ENCODE measurements at regions not wholly inside any gene's neighbourhood (a gene's known extent, or its start where the extent isn't known, plus 50 kb on each side); places are given as distances from the start of the nearest gene placed in this dataset.

DNA sequence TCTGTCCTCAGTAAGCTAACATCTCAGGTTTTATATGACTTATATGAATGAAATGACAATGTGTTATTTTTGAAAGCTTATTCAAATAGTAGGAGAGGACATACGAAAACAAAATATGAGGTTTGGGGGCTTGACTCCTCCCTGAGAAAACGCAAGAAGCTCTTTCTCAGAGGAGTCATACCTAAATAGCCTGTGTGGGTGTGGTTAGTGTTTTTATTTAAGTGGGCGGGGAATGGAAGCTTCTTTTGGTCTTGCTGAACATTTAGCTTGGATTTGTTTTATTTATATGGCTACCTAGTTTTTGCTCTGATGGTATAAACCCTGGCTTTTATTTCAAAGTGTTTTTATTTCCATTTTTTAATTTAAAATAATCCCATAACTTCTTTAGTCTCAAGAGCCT is 72.1 kb upstream of the DSG1 start (continued):
- TF ChIP-seq CSRNP3 (CRISPR knock-in tag; IDR thresholded peaks at IDR 0.05) = no peak

- TF ChIP-seq TCF4 (CRISPR knock-in tag; IDR thresholded peaks at IDR 0.05; ENCODE audit: borderline replicate concordance) (no peak), PPARA (CRISPR knock-in tag; IDR thresholded peaks at IDR 0.05; ENCODE audit: borderline replicate concordance) (no peak), CSRNP3 (CRISPR knock-in tag; IDR thresholded peaks at IDR 0.05) (no peak), ZNF70 (CRISPR knock-in tag; IDR thresholded peaks at IDR 0.05) (no peak), TOX (CRISPR knock-in tag; IDR thresholded peaks at IDR 0.05; ENCODE audit: borderline replicate concordance) (no peak), ISL1 (CRISPR knock-in tag; IDR thresholded peaks at IDR 0.05) (no peak), RARB (CRISPR knock-in tag; IDR thresholded peaks at IDR 0.05) (no peak), ZNF8 (CRISPR knock-in tag; IDR thresholded peaks at IDR 0.05) (no peak), SNAI2 (CRISPR knock-in tag; IDR thresholded peaks at IDR 0.05) (no peak), ARNTL (CRISPR knock-in tag; IDR thresholded peaks at IDR 0.05; ENCODE audit: borderline replicate concordance, low read depth) (no peak), OSR1 (CRISPR knock-in tag; IDR thresholded peaks at IDR 0.05) (no peak), GLIS3 (CRISPR knock-in tag; IDR thresholded peaks at IDR 0.05) (no peak)
- TF ChIP-seq, protein P1, sequence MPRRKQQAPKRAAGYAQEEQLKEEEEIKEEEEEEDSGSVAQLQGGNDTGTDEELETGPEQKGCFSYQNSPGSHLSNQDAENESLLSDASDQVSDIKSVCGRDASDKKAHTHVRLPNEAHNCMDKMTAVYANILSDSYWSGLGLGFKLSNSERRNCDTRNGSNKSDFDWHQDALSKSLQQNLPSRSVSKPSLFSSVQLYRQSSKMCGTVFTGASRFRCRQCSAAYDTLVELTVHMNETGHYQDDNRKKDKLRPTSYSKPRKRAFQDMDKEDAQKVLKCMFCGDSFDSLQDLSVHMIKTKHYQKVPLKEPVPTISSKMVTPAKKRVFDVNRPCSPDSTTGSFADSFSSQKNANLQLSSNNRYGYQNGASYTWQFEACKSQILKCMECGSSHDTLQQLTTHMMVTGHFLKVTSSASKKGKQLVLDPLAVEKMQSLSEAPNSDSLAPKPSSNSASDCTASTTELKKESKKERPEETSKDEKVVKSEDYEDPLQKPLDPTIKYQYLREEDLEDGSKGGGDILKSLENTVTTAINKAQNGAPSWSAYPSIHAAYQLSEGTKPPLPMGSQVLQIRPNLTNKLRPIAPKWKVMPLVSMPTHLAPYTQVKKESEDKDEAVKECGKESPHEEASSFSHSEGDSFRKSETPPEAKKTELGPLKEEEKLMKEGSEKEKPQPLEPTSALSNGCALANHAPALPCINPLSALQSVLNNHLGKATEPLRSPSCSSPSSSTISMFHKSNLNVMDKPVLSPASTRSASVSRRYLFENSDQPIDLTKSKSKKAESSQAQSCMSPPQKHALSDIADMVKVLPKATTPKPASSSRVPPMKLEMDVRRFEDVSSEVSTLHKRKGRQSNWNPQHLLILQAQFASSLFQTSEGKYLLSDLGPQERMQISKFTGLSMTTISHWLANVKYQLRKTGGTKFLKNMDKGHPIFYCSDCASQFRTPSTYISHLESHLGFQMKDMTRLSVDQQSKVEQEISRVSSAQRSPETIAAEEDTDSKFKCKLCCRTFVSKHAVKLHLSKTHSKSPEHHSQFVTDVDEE (CRISPR knock-in tag; IDR thresholded peaks at IDR 0.05) = no peak
- TF ChIP-seq, protein P2, sequence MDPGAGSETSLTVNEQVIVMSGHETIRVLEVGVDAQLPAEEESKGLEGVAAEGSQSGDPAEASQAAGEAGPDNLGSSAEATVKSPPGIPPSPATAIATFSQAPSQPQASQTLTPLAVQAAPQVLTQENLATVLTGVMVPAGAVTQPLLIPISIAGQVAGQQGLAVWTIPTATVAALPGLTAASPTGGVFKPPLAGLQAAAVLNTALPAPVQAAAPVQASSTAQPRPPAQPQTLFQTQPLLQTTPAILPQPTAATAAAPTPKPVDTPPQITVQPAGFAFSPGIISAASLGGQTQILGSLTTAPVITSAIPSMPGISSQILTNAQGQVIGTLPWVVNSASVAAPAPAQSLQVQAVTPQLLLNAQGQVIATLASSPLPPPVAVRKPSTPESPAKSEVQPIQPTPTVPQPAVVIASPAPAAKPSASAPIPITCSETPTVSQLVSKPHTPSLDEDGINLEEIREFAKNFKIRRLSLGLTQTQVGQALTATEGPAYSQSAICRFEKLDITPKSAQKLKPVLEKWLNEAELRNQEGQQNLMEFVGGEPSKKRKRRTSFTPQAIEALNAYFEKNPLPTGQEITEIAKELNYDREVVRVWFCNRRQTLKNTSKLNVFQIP (CRISPR knock-in tag; IDR thresholded peaks at IDR 0.05; ENCODE audit: borderline replicate concordance, low read depth) = no peak
- no peak for ATAC-seq
Measured at GRCh38 chr18:31246460-31246859, 71.5 kb upstream of the DSG1 start.

DNA sequence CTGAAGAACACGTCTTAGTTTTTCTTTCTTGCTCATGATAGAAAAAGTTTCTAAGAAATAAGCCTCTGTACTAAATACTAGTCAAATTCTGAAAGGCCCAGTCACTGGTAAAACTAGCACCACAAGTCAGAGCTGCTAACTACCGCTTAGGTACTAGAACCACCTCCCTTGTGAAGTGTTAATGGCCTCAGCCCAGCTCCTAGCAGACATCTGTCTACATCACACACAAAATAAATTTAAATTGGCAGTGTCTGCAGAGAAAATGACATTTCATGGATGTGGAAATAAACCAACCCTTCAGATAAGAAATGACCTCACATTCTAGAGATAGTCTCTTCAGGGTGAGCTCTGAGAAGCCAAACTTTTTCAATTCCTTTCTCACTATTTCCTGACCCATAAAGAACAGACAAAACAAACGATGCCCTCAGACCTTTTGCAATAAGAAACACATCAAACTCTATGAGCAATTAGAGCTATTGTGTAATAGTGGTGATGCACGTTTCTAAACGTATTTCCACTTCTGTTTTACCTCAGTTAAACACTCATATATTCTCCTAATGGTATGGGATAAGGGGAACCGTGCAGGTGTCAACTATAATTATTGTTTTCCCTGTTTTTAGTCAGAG is 70.3 kb upstream of the DSG1 start:
- TF ChIP-seq PPARA (CRISPR knock-in tag; IDR thresholded peaks at IDR 0.05; ENCODE audit: borderline replicate concordance) = no peak
- TF ChIP-seq GLIS3 (CRISPR knock-in tag; IDR thresholded peaks at IDR 0.05) = no peak
- TF ChIP-seq, protein P3, sequence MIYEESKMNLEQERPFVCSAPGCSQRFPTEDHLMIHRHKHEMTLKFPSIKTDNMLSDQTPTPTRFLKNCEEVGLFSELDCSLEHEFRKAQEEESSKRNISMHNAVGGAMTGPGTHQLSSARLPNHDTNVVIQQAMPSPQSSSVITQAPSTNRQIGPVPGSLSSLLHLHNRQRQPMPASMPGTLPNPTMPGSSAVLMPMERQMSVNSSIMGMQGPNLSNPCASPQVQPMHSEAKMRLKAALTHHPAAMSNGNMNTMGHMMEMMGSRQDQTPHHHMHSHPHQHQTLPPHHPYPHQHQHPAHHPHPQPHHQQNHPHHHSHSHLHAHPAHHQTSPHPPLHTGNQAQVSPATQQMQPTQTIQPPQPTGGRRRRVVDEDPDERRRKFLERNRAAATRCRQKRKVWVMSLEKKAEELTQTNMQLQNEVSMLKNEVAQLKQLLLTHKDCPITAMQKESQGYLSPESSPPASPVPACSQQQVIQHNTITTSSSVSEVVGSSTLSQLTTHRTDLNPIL (CRISPR knock-in tag; IDR thresholded peaks at IDR 0.05; ENCODE audit: low read depth) = no peak
- no peak for TF ChIP-seq ZNF70 (CRISPR knock-in tag; IDR thresholded peaks at IDR 0.05)
- TF ChIP-seq ISL1 (CRISPR knock-in tag; IDR thresholded peaks at IDR 0.05) = no peak
- TF ChIP-seq CSRNP3 (CRISPR knock-in tag; IDR thresholded peaks at IDR 0.05) = no peak
- TF ChIP-seq TOX (CRISPR knock-in tag; IDR thresholded peaks at IDR 0.05; ENCODE audit: borderline replicate concordance) = no peak
- no peak for TF ChIP-seq ZNF8 (CRISPR knock-in tag; IDR thresholded peaks at IDR 0.05)
- no peak for TF ChIP-seq CSDC2 (CRISPR knock-in tag; IDR thresholded peaks at IDR 0.05)
- no peak for ATAC-seq

All from SK-N-SH treated with all-trans-retinoic acid at 6 μM for 48 hours (cell line).